Uterus (tissue), 2 donors: ENCODE measurements at regions not wholly inside any gene's neighbourhood (a gene's known extent, or its start where the extent isn't known, plus 50 kb on each side); places are given as distances from the start of the nearest gene placed in this dataset.

ENCODE experiments used
- POLR2A ChIP-seq, 2 donors: fragments of 450-650 bp; IDR thresholded peaks; one replicate each; pipeline ENCODE4 v1.6.1; 2016; ENCODE audit warnings: antibody characterized with exemption in 2 of 2, mild to moderate bottlenecking in 1 of 2, moderate library complexity in 1 of 2
- TF ChIP-seq, protein P1 (sequence below), 4 experiments: fragments of 200-600 bp in 2 of 4; fragments of 450-650 bp in 2 of 4; sonication (generic) in 2 of 4; IDR thresholded peaks; one replicate each; pipeline ENCODE4 v1.5.1; 2016 to 2019; ENCODE audit warnings: antibody characterized with exemption in 4 of 4, mild to moderate bottlenecking in 2 of 4, moderate library complexity in 1 of 4

DNA sequence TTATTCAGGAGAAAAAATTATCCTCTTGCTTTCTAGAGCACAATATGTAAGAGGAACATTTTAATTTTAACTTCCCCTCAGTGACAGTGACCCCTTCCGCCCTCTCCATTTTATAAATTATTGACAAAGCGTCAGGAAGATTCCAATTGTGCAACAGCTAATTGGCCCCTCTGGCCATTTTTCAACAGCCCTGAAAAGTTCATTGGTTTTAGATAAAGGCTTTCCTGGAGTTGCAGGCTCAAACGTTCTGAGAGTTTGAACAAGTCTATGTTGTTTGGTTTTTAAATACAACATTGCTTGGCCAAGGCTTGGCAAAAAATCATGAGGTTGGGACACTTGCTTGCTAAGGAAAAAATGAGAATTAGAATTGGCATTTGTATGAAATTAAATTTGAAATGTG lies 422.2 kb upstream of the ANKRD30A start:
- TF ChIP-seq, protein P1, sequence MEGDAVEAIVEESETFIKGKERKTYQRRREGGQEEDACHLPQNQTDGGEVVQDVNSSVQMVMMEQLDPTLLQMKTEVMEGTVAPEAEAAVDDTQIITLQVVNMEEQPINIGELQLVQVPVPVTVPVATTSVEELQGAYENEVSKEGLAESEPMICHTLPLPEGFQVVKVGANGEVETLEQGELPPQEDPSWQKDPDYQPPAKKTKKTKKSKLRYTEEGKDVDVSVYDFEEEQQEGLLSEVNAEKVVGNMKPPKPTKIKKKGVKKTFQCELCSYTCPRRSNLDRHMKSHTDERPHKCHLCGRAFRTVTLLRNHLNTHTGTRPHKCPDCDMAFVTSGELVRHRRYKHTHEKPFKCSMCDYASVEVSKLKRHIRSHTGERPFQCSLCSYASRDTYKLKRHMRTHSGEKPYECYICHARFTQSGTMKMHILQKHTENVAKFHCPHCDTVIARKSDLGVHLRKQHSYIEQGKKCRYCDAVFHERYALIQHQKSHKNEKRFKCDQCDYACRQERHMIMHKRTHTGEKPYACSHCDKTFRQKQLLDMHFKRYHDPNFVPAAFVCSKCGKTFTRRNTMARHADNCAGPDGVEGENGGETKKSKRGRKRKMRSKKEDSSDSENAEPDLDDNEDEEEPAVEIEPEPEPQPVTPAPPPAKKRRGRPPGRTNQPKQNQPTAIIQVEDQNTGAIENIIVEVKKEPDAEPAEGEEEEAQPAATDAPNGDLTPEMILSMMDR (IDR thresholded peaks at IDR 0.05), result no peak
- TF ChIP-seq POLR2A (IDR thresholded peaks at IDR 0.05), result no peak
